Activated CD4-positive, CD25-positive, alpha-beta regulatory T cell treated with anti-CD3 and anti-CD28 coated beads, Interleukin-2, amount 50 U/mL, for 24 hours (primary cell): ENCODE measurements at regions not wholly inside any gene's neighbourhood (a gene's known extent, or its start where the extent isn't known, plus 50 kb on each side); places are given as distances from the start of the nearest gene placed in this dataset.
"Not testable (repeated sequence)": the region's sequence is repeated elsewhere in the genome, so short reads cannot be mapped to it uniquely, and the experiment has no call there.

Experiments used
- ATAC-seq, 2 donors: fragments of 150-1000 bp; cut with Tn5 transposase; one replicate each; pipeline ENCODE4 v1.10.0; 2021; ENCODE audit warnings: mild to moderate bottlenecking in 1 of 2, moderate library complexity in 1 of 2

DNA sequence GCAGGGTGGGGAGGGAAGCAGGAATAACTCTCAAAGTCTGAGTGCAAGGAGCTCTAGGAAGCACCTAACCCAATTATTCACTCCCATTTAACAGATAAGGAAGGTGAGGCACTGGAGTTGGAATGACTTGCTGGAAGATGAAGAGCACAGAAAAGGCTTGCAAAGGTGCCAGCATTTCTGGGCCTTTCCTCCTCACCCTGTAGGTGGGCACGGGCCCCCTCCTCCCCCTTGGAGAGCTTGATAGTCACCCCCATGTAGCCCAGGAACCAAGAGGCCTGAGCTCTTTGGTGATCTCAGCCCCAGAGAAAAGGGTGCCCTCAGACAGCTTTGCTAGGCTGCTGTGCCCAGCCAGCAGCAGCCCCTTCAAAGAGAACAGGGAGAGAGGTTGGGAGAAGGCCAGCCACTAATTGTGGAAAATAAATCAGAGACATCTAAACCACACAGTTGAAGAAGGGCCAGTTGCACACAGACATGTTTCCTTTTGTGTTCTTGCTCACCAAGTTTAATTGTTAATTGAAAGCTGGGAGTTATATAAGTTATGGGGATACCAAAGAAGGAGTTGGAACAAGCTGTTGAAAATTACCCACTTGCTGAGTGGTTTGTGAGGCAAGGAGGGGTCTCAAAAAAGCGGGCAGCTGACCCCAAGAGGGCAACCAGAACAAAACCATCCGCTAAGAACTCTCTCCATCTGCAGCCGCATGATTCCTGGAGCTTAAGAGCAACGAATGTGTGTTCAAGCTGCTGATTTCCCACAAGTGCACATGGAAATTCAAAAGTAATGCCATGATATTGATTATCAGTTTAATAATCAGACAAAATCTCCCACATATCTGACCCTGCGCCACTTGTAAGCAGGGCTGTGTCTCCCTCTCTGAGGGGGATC, 77.0 kb downstream of the MRPL14 start:
- ATAC-seq: no peak

DNA sequence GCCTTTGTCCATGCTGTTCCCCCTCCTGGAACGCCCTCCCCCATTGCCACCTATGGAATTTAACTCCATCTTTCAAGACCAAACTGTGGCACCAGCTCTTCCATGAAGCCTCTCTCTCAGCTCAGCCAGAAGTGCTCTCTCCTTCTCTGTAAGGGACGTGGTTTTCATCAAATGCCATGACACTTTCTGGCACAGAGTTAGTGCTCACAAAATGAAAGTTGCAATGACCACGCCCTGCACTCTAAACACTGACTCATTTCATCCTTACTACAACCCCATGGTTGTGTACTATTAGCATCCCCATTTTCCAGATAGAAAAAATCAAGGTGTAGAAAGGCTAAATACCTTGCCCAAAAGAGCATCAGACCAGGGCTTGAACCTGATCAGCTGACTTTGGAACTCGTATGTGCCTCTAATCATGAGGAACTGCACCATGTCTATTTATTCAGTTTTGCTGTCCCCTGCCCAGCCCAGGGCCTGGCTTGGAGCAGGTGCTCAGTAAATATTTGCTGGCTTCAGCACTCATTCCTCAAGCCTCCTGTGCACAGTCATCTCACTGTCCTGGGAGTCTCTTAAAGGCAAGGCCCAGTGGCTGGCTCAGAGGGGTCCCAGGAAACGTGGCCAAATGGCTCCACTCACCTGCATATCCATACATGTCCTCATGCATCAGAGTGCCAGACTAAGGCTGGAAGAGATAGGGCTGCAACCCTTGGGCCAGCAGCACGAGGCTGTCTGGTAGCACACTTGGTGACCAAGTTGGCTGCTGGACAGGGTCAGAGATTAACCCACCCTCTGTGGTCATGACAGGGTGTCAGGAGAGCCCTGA, 77.9 kb downstream of the MRPL14 start:
- ATAC-seq: no peak

DNA sequence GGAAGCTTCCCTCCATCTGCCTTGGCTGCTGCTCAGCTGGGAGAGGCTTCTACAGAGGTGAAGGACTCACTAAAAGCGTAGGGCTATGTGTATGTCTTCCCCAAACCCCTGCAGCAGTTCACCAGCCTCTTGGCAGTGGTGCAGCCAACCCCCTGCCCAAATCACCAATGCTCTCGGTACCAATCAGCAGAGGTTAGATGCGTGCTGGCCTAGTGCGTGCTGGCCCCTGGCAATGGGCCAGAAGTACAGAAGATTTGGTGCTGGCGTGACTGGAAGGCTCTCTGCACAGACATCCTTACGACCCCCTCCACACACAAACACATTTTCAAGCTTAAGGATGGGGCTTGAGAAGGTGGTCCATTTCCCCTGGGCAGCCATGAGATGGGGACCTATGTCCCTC, 79.0 kb downstream of the MRPL14 start:
- ATAC-seq: no peak

DNA sequence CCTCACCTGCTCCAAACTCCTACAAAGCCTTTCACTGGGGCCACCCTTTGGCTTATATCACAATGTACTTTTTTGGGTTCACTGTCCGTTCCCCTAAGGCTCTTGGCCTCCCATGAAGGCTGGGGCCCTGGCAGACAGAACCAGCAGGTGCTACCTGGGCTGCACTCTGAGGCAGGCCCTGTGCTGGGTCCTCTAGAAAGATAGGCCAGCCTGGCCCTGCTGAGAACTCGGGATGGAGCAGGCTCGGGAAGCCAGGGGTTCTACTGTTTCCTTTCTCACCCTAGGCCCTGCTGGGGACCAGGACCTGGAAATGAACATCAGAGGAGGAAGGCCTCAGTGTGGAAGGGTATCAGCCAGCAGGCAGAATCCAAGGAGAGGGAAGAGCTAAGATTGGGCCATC, 79.5 kb downstream of the MRPL14 start:
- ATAC-seq: no peak

DNA sequence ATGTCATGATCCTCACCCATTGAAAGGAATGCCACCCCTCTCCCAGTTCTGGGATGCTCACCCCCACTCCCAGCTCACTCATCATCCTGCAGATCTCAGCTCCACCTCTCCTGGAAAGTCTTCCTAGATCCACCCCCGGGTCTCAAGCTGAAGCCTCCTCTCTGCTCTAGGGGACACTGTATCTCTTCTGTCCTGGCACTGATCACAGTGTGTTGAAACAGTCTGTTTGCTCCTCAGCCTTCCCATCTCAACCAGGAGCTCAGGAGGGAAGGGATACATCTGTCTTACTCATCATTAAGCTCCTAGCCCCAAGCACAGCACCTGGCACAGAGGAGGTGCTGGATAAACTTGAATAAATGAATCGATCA, 80.1 kb downstream of the MRPL14 start:
- ATAC-seq: no peak

DNA sequence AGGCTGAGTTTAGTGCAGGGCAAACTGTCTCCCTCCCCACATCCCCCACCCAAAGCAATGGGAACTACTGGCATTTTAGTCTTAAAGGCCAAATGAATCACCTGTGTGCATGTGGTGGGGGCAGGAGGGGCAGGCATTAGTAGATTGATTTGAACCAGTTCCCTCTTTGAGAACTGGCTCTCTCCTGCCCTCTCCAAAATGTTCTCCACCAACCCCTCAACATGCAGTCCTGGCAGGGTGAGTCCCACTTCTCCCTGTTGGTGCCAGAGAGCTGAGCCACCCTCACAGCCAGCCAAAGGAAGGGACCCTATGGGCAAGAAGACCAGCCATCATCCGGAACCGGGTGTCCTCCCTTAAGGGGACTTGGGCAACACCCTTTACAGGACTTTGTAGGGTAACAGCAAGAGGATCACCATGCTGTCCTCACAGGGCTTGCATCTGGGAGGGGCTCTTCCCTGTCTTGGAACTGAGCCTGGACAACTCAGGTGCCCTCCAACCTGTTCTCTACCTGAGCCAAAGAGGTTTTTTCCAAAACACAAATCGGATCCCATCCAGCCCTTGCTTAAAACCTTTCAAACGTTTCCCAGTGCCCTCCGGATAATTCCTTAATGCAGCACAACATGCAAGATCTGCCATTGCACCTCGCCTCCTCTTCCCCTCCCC, 80.6 kb downstream of the MRPL14 start:
- no peak for ATAC-seq

DNA sequence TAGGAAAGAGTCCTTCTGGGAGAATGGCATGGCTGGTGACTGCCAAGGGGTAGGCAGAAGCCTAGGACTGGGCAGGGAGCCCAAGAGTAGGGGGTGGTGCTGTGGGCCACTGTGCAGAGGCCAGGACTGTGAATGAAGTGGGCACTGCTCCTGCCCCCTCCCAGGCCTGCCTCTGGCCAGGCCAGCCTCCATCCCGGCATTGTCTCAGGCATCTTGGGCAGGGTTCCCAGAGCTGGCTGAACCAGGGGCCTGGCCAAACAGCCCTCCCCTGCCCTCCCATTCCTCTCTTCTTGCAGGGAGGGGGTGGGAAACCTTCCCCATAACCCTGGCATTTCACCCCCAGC, 81.6 kb downstream of the MRPL14 start:
- no peak for ATAC-seq

DNA sequence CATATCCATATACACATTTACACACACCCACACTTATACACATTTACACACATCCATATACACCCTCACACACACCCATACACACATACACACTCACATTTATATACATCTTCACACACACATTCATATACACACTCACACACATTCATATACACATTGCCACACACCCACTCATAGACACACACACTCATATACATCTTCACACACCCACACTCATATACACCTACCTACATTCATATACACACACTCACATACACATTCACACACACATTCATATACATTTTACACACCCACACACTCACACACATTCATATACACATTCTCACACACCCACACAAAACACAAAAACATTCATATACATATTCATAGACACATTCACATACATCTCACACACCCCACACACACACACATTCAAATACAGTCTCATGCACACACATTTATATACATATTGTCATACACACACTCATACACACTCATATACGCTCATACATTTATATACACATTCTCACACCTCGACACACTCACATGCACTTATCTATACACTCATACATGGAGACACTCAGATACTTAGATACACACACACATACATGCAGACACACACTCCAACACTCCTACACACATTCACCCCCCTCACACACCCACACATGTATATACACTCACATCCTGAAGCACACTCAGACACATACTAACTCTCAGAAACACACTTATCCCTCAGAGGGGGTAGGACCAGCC, 82.1 kb downstream of the MRPL14 start:
- no peak for ATAC-seq

DNA sequence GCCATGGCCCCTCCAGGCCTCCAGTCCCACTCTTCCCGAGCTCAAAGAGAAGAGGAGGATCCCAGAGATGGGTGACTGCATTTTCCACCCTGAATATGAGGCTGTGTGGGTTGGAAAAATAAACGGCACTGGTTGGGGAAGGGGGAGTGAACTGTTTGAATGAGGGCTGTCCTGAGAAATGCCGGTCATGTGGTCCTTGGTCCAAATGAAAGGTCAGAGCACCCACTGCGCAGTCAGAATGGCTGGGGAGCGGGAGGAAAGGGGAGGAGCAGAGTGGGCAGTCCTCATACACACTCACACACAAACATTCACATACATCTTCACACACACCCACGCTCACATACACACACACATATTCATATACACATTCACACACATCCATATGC, 83.1 kb downstream of the MRPL14 start:
- no peak for ATAC-seq

DNA sequence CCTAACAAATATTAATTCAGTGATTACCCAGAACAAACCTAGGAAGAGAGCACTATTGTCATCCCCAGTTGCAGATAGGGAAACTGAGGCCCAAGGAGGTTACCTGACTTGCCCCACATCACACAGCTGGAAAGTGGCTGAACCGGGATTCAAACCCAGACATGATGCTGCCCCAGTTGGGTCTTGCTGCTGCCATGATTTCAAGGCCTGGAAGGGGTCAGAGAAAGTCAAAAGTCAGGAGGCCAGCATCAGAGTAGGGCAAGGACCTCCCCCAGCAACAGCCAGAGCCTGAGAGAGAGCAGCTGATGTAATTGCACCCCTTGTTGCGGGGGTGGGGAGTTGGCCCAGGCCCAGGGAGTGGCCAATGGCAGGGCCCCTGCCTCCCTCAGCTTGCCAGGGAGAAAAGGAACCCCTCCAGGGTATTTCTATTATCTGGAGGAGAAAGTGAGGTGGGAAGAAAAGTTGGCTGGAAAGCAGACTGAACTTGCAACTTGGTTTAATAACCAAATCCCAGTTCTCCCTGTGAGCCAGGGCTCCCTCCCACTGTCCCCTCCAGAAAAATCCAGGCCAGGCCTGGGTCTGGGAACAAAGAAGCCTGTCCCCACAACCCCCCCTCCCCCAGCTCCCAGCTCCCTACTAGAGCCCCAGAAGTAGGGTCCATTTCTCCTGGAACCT, 83.6 kb downstream of the MRPL14 start:
- ATAC-seq: no peak

DNA sequence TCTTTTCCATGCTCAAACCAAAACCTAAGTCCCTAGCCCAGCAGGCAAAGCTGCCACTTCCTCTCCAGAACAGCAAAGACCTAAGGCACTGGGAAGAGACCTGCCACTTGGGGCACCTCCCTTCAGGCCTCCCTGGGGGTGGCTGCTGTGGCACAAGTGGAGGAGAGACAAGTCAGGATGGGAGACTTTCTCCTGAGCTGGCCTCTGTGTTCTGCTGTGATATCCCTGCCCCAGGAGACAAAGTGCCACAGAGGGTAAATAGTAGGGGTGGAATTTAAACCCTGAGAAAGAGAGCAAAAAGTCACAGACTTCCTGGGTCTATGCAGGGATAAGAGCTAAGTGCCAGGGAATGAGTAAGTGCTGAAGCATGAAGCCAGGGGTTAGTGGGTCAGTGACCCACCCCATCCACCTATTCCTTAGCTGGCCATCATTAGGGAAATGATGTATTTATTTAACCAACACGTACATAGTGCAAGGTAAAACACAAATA, 84.2 kb downstream of the MRPL14 start:
- no peak for ATAC-seq

DNA sequence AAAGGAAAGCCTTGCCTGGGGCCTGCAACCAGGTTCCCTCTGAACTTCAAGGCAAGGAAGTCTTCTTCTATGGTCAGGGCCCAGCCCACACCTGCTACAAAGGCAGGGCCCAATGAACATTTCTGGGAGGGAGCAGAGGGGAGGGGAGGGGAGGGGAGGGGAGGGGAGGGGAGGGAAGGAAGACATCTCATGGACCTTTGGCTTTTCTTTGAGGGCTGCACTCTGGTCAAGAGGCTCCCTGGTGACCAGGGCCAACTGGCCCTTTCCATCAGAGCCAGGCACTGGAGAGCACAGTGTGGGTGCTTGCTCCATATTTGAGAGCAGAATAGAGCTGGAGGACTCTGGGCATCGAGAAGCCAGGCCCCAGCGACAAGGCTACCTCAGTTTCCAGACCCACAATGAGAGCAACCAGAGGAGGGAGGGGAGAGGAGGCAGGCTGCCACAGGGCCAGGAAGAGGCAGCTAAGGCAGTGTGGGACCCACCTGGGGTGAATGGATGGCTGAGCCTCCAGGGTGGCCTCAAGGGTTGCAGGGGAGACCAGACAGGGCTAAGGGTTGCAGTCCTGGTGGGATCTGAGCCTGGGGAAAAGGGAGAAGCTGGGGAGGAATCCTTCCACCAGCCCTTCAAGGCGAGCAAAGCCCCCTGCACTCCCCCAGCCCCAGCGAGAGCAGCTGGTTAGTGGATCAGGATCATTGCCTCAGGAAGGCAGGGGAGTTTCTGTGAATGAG, 84.8 kb downstream of the MRPL14 start:
- no peak for ATAC-seq

DNA sequence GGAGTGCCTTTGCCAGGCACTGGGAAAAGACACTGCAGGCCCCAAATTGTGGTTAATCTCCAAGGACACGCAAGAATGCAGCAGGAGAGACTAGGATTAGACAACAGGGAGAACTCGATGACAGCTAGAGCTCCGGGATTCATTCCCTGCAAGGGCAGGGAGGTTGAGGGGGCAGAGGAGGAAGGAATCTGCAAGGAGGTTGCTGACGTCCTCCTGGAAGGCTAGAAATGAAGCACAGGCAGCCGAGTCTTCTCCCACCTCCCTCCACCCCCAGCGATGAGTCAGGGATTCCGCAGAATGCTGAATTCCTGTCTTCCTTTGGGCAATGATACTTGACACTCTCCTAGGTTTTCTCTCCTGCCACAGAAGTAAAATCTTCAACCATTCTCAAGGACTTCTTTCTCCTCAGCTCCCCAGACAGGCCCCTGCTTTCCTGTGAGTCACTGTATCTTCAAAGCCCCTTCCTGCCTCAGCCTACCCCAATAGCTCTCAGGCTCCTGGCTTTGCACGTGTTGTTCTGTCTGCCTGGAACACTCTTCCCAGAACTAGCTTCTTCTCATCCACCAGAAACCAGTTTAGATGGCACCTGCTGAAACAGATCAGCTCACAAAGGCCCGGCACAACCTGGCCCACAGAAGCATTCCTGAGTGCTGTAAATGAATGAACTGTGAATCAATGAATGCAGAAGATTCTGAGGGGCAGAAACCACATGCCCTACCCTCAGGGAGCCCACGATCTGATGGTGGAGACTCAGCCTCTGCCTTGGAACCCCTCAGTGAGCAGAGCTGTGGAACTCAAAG, 85.6 kb downstream of the MRPL14 start:
- no peak for ATAC-seq

DNA sequence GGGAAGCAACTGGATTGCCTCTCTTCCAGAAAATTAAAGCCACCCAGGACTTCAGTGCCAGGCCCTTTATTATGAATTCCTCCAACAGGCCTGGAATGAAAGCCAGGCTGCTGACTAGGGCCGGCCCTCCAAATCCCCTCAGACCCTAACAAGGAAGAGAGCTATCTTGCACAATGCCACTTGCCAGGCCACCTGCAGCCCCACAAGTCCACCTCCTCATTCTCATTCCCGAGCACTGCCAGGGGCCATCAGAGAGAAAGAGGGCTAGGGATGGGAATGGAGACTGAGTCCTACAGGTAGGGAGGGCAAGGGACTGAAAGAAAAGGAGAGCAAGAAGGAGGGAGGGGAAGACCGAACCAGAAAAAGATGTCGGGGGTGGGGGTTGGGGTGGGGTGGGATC, 86.5 kb downstream of the MRPL14 start:
- no peak for ATAC-seq

DNA sequence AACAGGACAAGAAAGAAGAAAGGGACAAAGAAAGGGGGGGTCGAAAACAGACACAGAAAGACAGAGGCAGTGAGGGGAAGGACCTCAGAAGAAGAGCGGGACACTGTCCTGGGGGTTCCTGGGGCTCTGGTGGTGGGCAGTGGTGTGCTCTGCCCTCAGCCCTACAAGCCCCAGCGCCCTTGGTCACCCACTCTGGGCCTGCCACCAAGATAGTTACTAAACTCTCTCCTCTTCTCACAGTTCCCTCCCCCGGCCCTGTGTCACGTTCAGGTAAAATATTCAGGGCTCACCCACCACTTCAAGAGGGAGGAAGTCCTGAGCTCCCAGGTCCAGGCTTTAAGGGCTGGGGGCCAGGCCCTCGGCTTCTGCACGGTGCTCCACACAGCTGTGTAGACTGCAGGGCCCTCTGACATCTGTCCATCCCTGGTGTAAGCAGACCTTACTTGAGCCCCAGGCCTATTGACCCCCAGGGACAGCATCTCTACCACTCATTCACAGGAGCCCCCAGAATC, 87.4 kb downstream of the MRPL14 start:
- ATAC-seq: no peak

DNA sequence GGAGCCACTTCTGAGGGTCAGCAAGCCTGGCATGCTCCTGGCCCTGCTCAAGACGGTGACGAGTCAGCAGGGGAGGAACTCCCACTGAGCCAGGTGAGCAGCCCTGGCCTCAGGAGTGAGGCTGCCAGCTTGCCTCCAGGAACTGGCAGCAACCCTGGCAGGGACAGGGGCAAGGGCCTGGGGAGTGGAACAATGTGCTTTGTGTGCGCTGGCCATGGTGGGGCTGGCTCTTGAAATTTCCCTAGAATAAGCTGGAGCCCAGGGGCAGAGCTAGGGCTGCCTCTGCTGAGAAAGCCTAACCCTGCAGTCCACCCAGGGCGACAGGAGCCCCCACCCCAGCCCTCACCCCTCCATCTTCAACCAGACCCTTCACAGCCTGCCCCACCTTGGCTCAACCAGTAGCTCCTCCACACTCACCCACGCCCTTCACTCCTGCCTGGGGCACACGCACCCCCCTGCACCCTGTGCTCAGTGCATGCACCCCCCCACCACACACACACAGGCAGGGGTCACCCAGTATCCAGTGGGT, 88.0 kb downstream of the MRPL14 start:
- ATAC-seq: no peak

DNA sequence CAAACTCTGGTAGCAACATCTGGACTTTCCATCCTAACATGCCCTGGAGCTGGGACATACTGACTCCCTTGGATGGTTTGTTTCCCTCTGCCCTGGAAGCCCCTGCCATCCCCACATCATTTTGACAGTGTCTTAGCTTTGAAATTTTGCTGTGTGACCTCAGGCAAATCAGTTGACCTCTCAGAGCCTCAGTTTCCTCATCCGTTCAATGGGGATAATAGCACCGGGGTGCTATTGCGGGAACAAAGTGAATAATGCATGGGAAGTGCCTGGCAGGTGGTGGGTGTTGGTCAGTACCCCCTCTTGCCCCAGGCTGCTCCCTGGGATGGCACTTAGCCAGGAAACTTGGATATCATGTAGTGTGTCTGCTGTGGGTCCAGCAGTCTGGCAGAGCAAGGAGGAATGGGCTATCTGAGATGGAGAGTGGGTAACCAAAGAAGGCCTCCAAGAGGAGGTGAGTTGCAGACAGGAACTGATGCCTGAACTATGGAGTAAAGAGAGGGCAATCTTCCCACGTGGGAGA, 88.6 kb downstream of the MRPL14 start:
- ATAC-seq: no peak

DNA sequence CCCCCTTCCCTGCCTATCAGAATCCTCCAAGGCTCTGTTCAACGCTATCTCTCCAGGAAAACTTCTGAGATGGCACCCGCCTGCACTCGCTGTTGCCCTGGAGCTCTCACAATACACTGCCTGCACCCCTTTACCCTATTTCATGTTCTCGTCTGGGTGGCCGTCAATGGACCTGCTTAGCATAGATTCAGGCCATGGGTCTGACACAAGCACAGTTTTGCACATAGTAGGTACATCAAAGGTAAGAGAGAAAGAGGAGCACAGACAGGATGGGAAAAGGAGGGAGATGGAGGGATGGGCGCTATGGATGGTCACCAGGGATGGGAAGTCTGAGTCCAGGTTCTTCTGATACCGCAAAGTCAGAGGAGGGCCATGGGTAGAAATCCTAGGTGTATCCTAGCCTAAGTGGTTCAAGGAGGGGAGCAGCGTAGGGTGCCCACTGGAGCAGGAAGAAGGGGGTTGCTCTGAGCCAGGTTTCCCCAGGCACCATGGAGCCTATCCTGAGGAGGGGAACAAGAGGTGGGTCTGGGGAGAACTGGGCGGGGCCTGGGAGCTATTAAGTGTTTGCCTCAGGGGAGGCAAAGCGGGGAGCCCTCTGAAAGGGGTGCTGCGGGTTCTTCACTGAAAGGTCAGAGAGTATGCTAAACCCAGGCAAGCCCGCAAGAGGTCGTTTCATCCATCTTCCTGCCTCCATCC, 89.3 kb downstream of the MRPL14 start:
- ATAC-seq: no peak

DNA sequence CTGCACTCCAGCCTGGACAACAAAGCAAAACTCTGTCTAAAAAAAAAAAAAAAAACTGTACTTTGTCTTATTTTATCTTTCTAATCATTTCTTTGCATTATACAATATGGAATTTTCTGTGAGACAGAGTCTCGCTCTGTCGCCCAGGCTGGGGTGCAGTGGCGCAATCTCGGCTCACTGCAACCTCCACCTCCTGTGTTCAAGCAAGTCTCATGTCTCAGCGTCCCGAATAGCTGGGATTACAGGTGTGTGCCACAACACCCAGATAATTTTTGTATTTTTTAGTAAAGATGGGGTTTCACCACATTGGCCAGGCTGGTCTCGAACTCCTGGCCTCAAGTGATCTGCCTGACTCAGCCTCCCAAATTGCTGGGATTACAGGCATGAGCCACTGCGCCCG, 90.0 kb downstream of the MRPL14 start:
- not testable (repeated sequence) for ATAC-seq
